Muscle of back (tissue), 3 donors: ENCODE measurements at regions not wholly inside any gene's neighbourhood (a gene's known extent, or its start where the extent isn't known, plus 50 kb on each side); places are given as distances from the start of the nearest gene placed in this dataset.
"Not testable (repeated sequence)": the region's sequence is repeated elsewhere in the genome, so short reads cannot be mapped to it uniquely, and the experiment has no call there.

ENCODE experiments used
- DNase-seq, 3 donors: peaks; one replicate each; pipeline versions ENCODE4 v3.0.0 to v3.0.0-alpha.2; 2013

DNA sequence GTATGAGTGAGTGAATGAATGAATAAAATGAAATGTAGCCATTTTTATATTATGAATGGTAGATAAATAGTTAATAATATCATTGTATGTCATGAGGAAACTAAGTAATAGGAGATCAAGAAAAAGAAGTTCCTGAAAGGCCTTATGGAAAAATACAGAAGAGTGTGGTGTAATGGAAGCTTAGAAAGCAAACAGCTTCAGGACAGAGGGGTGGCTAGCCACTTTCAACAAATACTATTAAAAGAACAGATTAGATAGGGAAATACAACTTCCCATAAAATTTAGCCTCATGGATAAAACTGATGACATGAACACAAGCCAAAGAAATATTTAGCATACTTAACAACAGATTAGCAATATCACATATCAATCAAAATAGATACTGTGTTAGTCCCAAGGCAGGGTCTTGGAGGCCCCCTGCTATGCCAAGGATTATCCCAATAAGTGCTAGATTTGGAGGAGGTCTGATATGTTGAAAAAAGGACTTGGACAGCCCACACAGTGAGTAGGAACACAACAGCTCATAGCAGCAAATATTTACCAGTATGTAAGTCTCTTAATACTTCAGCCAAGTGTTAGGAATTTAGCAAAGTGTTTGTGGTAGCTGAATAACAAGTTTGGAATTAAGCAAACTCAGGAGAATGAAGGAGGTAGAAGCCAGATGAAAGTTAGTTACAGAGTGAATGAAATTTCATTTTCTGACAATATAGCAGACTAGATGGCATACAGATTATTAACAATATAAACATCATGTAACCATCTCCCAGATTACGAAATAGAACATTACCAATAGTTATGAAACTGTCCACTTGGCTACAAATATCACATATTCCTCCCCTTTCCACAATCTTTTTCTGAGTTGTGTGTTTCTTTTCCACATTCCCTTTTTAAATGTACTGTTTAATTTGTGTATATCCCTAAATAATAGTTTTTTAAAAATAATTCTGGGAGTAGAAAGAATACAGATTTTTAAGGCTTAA lies 1632.0 kb downstream of the PCDH9 start:
- peak in 2 of 3 donors; percentile 56 to 84 for DNase-seq

DNA sequence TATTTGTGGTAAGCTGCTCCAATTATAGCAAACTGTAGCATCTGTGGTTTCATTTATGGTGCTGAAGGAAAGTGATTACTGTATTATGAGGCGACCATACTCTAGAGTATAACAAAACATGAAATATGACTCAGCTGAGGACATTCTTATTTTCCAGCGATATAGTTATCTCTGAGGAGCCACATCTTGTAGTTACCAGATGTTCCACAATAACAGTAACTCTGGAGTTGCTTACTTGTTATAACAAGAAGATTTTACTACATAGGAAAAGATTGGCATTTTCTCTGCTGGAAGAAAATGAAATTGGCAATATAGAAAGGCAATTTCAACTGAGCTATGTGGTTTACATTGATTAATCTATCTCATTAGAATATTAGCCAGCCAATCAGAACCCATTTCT lies 1634.2 kb downstream of the PCDH9 start:
- DNase-seq: peak in 1 of 3 donors; percentile 83

DNA sequence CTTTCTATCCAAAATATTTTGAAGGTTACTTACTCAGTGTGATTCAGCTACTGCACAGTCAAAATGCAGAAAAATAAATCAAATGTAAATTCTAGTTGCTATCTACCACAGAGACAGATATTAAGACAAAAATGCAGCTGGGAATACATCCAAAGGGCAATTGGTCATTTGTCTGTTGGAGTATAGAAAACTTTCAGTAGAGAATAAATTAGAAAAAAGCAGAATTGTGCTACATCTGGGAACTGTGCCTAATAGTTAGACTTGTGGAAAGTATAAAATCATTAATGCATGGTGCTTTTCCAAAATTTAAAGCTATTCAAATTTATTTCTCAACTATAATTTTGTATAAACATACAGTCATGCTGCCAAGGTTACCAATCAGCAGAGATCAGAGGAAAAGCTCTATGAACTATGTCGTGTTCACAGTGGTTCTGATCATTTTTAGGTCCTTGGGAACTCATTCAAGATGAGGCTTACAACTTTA lies 1635.8 kb downstream of the PCDH9 start:
- peak in 2 of 3 donors; percentile 81 to 96 for DNase-seq

DNA sequence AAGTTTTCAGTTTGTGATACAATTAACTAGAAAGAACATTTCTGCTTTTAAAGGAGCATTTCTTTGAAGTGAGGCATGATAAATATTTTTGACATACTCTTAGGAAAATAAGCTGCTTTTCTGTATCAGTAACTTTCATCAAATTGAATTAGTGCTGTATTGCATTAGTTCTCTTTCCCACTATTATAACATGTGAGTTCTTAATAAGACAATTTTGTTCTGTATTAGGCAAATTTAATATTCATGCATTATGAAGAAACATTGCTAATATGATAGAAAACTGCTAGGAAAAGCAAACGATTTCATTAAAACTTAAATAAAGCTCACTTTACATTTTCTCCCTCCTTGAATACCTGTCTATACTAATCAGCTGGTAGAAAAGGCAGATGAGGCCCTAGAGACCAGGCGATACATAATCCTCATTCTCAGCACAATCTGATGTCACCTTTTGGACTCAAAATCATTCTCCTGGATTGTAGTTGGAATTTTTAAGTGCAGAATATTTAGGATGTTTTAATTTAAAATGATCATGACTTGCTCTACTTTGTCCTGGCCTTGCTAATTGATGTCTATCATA lies 1636.8 kb downstream of the PCDH9 start:
- DNase-seq: peak in 1 of 3 donors; percentile 24

DNA sequence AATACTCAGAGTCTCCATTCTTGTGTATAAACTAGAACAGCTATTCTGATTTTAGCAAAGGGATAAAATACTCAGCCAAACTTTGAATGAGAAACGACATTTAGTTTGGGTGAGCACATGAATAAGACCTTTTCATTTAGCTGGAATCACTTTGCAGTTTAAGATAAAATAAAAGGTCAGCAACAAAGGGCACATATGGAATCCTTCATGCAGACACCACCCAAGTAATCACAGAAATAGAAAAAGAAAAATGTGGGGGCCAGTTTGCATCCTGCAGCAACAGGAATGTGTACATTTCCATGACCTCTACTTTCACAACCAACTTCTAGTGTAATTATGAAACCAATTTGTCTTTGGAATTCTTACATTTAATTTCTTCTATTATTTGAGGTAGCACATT lies 1637.4 kb downstream of the PCDH9 start:
- DNase-seq: peak in 1 of 3 donors; percentile 42

DNA sequence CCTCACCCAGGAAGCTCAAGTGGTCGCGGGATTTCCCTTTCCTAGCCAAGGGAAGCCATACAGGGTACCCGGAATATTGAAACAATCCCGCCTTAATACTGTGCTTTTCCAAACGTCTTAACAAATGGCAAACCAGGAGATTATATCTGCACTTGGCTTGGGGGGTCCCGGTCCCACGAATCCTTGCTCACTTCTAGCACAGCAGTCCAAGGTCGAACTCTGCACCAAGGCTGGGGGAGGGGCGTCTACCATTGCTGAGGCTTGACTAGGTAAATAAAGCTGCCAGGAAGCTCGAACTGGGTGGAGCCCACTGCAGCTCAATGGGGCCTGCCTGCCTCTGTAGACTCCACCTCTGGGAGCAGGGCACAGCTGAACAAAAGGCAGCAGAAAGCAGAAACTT lies 1644.8 kb downstream of the PCDH9 start:
- DNase-seq: no peak

DNA sequence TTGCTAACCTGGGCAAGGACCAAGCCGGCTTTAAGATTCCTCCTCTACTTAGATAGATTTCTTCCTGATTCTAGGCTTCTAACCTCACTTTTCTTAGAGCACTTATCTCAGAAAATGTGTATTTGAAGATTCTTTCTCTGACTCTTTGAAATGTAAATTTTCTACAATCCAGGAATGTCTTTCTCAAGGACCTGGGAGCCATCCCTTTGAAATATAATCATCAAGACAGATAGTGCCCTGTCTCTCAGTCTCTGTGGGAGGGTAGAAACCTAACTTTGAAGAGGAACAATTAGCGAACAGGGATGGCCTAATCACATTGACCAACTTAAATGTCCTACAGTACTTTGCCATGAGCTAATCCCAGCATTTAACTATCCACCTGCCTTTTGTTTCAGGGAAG lies 1646.0 kb downstream of the PCDH9 start:
- DNase-seq: no peak

DNA sequence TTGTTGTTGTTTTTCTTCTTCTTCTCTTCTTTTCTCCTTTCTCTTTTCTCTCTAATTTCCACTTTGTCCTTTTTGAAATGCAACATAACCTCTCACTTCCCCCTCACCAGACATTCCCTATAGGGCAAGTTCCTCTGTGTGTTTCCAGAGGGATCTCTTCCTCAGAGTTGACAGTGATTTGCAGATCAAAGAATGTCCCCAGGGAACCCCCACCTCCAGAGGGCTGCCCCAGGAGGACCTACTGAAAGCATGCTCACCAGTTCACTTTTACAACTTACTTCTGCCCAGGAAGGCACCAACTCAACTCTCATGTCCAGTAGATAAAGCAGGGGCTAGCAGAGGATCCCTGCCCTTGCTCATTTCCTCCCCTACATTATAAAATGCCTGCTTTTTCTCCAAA lies 1648.0 kb downstream of the PCDH9 start:
- no peak for DNase-seq

DNA sequence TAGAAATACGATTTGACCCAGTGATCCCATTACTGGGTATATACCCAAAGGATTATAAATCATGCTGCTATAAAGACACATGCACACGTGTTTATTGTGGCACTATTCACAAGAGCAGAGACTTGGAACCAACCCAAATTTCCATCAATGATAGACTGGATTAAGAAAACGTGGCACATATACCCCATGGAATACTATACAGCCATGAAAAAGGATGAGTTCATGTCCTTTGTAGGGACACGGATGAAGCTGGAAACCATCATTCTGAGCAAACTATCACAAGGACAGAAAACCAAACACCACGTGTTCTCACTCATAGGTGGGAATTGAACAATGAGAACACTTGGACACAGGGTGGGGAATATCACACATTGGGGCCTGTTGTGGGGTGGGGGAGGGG lies 1665.6 kb downstream of the PCDH9 start:
- DNase-seq: not testable (repeated sequence)

DNA sequence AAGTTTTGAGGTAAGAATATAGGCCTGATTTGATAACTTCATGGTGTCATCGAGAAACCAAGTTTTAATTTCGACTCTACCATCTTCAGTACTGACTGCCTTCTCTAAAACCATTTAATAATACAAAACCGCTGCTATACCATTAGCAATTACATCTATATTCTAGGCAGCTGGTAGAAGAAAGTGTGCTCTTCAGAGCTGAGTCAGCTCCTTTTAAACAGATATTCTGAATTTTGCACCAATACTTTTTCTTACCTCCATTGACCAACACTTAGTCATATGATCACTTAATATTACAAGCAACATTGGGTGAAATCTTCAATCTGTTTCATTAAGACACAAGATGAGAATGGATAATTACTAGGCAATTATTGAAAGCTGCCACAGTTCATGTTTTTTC lies 1667.8 kb downstream of the PCDH9 start:
- no peak for DNase-seq

DNA sequence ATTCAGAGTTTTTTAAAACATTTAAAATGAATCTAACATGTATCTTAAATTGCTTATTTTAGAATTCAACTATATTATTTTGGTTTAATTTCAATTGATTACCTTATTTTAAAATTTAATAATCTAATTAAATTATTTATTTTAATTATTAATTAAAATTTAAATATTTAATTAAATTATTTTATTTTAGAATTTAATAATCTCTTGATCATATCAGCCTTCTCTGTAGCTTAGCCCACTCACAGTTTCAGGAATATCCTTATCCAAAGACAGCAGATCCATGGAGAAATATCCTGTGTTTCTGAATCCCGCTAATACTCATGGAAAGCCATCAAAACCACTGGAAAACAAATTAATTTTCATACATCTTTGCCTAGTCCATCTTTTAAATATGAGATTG lies 1669.2 kb downstream of the PCDH9 start:
- DNase-seq: no peak

DNA sequence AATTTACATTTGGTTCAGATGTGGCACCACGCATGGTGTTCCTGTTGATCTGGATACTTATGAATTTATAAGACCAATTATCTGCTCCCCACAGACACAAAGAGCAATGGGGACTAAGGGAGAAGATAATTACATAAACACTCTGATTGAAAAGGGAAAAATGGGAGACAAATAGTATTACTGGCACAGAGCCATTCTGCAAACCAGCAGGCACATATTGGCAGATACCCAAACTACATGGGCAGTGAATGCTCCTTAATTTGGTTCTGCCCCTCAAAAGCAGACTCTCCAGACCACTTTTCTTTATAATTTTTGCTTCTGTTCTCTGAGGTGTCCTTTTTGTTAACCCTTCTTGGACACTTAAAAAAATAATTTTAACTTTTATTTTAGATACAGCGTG lies 1674.2 kb downstream of the PCDH9 start:
- DNase-seq: no peak

DNA sequence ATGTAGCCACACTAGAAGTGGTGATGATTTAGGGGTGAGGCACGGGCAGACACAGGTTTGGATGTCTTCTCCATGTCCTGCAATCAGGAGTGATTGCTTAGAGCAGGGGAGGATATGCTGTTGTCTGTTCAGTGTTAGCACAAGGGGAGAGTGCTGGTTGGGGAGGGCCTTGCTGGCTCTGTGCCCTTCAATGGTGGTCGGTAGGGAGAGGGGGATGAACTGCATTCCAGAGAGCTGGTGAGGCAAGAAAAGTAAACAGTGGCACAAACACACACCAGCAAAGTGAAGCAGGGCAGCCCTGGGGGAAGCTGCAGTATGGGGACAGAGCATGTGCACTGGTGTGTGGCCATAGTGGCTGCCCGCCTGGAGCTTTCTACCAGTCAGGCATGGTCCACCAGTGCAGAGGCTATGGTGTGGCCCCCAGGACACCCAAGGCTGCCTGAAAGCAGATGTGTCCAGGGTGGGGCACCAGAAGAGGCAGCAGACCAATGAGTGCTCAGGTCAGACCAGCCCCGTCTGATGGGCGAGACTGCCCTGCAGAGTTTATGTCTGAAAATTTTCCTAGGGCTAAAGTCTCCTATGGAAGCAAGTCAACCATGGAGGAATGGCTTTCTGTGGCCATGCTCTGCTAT lies 1676.9 kb downstream of the PCDH9 start:
- no peak for DNase-seq

DNA sequence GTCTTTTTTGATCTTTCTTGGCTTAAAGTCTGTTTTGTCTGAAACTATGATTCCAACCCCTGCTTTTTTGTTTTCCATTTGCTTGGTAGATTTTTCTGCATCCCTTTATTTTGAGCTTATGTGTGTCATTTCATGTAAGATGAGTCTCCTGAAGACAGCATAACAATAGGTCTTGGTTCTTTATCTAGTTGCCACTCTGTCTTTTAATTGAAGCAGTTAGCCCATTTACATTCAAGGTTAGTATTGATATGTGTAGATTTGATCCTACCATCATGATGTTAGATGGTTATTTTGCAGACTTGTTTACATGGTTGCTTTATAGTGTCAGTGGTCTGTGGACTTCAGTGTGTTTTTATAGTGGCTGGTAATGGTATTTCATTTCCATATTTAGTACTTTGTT lies 1678.9 kb downstream of the PCDH9 start:
- DNase-seq: no peak

DNA sequence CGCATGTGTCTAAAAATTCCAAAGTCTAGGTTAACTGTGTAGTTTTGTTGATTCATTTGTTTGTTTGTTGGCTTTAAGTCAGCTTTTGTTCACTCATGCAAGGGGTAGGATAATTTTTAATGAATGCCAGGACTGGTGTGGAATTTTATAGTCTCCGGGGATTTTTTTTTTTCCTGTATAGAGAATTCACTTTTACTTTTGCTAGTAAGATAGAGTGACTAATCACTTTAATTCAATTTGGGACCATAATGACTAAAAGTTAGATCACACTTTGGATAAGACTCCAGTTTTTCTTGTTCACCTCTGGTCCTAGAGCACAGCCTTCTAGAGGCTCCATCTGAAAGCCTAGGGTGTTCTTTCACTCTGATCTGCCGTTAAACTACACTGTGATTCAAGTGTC lies 1690.0 kb downstream of the PCDH9 start:
- DNase-seq: peak in 1 of 3 donors; percentile 11

DNA sequence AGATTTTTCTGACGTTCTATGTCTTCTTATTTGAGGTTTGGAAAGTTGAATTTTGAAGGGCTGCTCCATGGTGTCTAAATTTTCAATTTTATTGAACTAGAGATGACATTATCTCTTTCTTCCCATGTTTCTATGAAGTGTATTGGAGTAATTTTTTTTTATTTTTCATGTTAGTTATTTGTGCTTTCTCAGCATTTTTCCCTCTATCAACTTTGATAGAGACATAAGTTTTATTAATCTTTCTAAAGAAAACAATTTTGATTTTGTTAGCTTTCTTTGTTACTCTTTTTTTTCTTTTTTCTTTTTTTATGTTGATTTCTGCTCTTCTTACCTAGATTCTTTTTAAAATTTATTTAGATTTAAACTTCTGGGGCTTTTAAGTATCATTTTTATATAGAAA lies 1694.8 kb downstream of the PCDH9 start:
- DNase-seq: no peak

DNA sequence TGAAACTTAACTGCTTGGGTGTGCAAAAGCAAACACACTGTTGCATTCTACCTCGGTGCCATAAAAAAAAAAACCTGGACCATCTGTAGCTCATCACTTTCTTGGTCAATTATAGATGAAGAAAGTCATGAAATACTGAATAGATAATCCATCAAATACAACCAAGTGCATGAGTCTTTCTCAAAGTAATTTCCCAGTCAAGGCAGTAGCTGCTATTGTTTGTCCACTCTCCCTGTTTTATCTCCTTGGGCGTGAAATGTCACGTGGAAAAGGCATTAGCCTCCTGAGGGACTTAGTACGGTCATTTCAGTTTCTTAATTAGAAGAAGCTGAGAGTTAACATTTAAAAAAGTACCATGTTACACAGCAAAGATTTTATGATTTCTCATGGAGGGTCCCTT lies 1697.9 kb downstream of the PCDH9 start:
- DNase-seq: no peak

DNA sequence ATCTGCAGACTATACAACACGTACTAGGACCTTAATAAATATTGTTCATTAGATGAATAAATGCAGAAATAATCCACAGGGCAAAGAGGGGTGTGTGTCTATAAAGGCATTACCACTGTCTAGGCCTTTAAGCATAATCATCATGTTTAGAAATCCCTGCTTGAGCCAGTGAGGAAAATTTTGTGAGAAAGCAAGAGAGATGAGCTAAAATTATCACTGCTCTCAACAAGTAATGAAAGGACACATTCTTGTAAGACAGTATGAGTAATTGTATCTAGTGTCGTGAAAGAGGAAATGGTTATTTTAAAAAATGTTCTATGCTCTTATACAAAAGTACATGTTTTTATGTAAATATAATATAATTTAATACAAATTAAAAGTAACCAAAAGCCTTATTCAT lies 1699.4 kb downstream of the PCDH9 start:
- no peak for DNase-seq

DNA sequence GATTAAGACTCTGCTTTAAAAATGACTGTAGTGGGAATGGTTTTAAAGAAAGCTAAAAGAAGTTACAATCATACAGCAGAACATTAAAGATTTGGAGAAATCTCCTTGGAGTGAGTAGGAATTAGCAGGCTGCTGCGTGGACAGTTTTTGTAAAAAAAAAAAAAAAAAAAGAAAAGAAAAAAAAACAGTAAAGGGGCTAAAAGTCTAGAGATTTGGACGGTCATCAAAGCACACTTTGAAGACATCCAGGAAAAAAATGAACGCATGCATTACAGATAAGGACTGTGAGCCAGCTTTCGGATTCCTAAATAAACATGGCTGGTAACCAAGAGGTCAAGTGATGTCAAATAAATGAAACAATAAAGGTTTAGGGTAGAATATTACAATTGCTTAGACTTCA lies 1700.6 kb downstream of the PCDH9 start:
- no peak for DNase-seq

DNA sequence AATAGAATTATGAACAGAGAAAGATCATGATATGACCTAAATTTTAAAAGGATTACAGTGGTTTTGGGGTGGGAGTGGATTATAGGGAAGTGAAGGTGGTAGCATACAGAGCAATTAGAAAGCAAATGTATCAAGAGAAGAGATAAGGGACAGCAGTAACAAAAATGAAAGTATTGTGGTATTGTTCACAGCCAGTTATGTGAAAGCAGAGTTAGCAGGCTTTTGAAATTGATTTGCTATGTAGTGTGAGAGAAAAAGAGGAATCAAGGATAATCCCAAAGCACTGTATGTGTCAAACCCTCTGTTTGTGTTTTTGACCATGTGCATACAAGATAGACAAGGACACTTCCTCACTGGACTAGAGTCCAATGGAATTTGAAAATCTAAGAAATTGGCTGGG lies 1721.4 kb downstream of the PCDH9 start:
- no peak for DNase-seq

DNA sequence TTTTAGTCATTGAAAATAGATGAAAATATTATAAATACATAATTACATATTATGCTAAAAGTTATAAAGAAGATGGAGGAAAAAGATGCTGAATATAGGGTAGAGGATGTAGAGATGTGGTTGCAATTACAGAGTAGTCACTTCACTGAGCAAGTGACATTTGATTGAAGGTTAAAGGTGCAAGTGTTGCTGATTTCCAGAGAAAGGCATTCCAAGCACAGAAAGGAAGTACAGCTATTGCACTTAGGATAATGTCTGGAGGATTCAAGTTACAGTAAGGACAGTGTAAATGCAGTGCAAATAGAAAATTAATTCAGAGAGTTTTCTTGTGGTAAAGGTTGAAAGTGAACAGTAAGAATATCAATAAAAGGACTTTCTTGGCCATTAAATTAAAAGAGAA lies 1721.8 kb downstream of the PCDH9 start:
- DNase-seq: no peak

DNA sequence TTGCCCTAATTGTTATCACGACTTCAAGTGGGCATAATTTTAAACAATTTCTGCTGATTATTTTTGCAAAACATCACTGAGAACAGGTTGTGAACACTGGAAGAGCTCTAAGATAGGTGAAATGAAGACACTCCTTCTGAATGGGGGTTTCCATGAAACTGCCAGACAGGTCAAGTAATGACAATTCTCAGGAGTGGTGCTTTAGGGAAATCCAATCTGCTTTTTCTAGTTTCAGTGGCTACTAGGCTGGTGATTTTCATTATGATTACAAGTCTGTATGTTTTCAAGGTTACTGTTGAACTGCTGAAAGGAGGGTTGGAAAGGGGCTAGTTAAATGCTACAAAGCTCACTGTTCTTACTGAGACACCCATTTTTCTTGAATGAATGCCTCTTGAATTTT lies 1724.2 kb downstream of the PCDH9 start:
- no peak for DNase-seq

DNA sequence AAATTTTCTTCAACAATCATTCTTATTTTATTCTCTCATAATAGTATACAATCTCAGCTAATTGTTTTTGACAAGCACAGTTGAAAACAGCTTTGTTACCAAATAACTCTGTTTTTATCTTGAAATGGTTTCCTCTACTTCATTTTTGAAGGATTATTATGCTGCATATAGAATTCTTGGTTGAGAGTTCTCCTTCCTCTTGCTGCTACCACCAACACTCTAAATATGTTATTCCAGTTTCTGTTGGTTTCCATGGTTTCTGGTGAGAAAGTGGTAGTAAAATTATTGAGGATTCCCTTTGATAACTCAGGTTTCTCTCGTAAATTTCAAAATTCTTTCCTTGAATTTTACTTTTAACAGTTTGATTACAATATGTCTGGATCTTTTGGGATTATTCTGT lies 1725.9 kb downstream of the PCDH9 start:
- no peak for DNase-seq
